OCI-LY7 (cell line): ENCODE measurements at regions not wholly inside any gene's neighbourhood (a gene's known extent, or its start where the extent isn't known, plus 50 kb on each side); places are given as distances from the start of the nearest gene placed in this dataset.

Experiments used
- EZH2phosphoT487 ChIP-seq: fragments of 200-600 bp; sonication (generic); IDR thresholded peaks from 2 replicates; pipeline ENCODE4 v1.6.1; 2018; ENCODE audit warnings: low read depth, borderline replicate concordance, mild to moderate bottlenecking, mixed run types, antibody characterized with exemption, low read length, moderate library complexity, mixed read lengths
- TF ChIP-seq, protein P1 (sequence below): fragments of 200-600 bp; sonication (generic); conservative IDR thresholded peaks from 2 replicates; pipeline ENCODE4 v1.5.1; 2014; ENCODE audit warnings: mild to moderate bottlenecking, antibody characterized with exemption, low read length, moderate library complexity, mixed read lengths

DNA sequence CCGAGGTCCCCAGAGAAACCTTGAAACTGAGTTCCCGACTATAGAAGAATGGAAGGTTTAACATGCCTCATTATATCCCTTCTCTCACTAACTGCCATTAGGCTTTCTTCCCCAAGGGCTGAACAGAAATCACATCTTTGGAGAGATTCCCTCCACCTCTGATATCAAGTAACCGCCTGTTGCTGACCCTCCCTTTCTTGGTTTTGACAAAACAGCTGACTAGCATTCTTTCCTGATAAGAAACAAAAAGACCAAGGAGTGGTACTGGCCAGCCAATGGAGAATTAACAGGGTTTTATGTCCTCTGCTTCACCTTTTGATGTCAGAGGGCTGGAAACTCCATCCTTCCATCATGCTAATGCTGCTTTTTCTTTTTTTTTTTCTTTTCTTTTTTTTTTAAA lies 176.6 kb upstream of the ADGRB3 start:
- TF ChIP-seq, protein P1, sequence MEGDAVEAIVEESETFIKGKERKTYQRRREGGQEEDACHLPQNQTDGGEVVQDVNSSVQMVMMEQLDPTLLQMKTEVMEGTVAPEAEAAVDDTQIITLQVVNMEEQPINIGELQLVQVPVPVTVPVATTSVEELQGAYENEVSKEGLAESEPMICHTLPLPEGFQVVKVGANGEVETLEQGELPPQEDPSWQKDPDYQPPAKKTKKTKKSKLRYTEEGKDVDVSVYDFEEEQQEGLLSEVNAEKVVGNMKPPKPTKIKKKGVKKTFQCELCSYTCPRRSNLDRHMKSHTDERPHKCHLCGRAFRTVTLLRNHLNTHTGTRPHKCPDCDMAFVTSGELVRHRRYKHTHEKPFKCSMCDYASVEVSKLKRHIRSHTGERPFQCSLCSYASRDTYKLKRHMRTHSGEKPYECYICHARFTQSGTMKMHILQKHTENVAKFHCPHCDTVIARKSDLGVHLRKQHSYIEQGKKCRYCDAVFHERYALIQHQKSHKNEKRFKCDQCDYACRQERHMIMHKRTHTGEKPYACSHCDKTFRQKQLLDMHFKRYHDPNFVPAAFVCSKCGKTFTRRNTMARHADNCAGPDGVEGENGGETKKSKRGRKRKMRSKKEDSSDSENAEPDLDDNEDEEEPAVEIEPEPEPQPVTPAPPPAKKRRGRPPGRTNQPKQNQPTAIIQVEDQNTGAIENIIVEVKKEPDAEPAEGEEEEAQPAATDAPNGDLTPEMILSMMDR, result no peak
- TF ChIP-seq EZH2phosphoT487, result no peak
